ENCODE measurements at regions not wholly inside any gene's neighbourhood (a gene's known extent, or its start where the extent isn't known, plus 50 kb on each side); places are given as distances from the start of the nearest gene placed in this dataset.

DNA sequence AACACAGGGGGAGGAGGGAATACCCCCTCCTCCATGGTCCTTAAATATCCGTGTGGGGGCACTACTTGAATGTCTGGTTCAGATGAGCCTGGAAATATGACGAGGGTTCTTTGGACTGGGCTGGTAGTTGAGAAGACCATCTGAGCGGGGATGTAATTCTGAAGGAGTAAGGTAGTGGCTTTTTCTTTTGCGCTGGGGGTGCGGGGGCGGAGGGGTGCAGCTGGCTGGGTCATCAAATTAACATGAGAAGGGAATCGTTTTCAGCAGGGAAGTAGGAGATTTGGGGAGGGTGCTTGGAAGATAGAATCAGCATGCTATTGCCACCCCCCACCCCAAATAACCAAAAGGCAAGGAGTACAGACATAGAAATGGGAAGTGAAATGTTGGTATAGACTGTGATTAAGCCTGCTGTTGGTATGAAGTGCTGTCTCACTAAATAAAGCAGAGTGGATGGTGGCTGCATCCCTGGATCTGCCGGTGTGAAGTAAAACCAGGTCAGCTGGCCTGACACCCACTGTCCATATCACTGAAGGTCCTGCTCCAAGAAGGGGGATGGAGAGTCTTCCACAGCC, 121.9 kb upstream of the HSD17B12 start:
- Histone ChIP-seq H3K79me2 (ENCODE audit: insufficient read depth, low read length) (no peaks in the 10 kb centered on the region), H3K4me2 (ENCODE audit: low read length) (no peak overlapping the region), H3K36me3 (ENCODE audit: insufficient read depth, low read length) (no peaks in the 10 kb centered on the region), H3K27me3 (ENCODE audit: insufficient read depth, low read length) (0 out of 2 replicates have a peak, but pooled peaks cover 9% of the 10 kb centered on the region), H3K9ac (ENCODE audit: low read length) (no peak overlapping the region), H3F3A (ENCODE audit: insufficient read depth, low read length) (no peaks in the 10 kb centered on the region), H2AFZ (ENCODE audit: low read length) (no peak overlapping the region), H3K27ac (ENCODE audit: low read depth, low read length, poor library complexity, severe bottlenecking) (no peak overlapping the region), H3K4me3 (ENCODE audit: low read depth, low read length, poor library complexity, severe bottlenecking) (no peak overlapping the region), H4K20me1 (ENCODE audit: insufficient read depth, low read length) (no peaks in the 10 kb centered on the region), H3K9me3 (ENCODE audit: low read length) (no peaks in the 10 kb centered on the region), H3K4me1 (ENCODE audit: insufficient read depth, low read length, severe bottlenecking) (peaks cover 3% of the 10 kb centered on the region), H3K9me2 (ENCODE audit: low read depth, low read length) (no peaks in the 10 kb centered on the region)
- TF ChIP-seq CTCF (IDR thresholded peaks at IDR 0.05; ENCODE audit: low read length), result no peak
- TF ChIP-seq EZH2 (IDR thresholded peaks at IDR 0.05; ENCODE audit: borderline replicate concordance, low read length), result no peak

- H2AFZ ChIP-seq (ENCODE audit: low read length), result no peak overlapping the region
- no peak overlapping the region for H3K9ac ChIP-seq (ENCODE audit: low read length)
- TF ChIP-seq EZH2 (IDR thresholded peaks at IDR 0.05; ENCODE audit: borderline replicate concordance, low read length) (no peak), CTCF (IDR thresholded peaks at IDR 0.05; ENCODE audit: low read length) (no peak)
- H3K79me2 ChIP-seq (ENCODE audit: insufficient read depth, low read length), result no peaks in the 10 kb centered on the region
- H3K36me3 ChIP-seq (ENCODE audit: insufficient read depth, low read length), result no peaks in the 10 kb centered on the region
- no peaks in the 10 kb centered on the region for H3K9me3 ChIP-seq (ENCODE audit: low read length)
- H4K20me1 ChIP-seq (ENCODE audit: insufficient read depth, low read length), result no peaks in the 10 kb centered on the region
- peaks cover 3% of the 10 kb centered on the region for H3K4me1 ChIP-seq (ENCODE audit: insufficient read depth, low read length, severe bottlenecking)
- H3K27ac ChIP-seq (ENCODE audit: low read depth, low read length, poor library complexity, severe bottlenecking), result no peak overlapping the region
- no peaks in the 10 kb centered on the region for H3K9me2 ChIP-seq (ENCODE audit: low read depth, low read length)
- no peaks in the 10 kb centered on the region for H3F3A ChIP-seq (ENCODE audit: insufficient read depth, low read length)
- H3K4me2 ChIP-seq (ENCODE audit: low read length), result no peak overlapping the region
- H3K4me3 ChIP-seq (ENCODE audit: low read depth, low read length, poor library complexity, severe bottlenecking), result no peak overlapping the region
- 0 out of 2 replicates have a peak, but pooled peaks cover 9% of the 10 kb centered on the region for H3K27me3 ChIP-seq (ENCODE audit: insufficient read depth, low read length)
Observed at GRCh38 chr11:43561832-43562231, 118.7 kb upstream of the HSD17B12 start.

DNA sequence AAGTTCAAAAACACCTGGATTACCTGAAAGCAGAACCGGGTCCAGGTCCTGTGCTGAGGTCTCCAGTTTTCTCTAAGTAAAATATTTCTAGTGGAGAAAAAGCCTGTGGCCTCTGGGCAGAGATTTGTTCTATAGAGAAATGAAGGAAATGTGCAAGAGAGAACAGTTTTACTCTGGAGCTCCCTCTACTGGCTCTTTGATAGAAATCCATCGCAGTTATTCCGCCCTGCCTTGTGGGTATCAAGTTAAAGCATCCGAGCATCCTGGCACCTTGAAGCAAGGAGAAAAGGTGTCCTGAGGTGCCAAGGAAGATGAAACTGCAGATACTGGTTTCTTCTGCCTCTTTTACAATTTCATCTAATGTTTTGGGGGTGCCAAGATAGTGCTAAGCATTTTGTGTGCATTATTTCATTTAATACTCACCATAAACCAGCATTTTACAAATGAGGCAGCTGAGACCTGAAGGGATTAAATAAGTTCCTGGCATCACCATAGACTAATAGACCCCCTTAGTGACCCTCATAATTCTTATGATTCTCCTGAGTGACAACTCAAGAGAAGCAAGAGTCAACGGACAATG, 113.1 kb upstream of the HSD17B12 start:
- Histone ChIP-seq H3K4me1 (ENCODE audit: insufficient read depth, low read length, severe bottlenecking) (no peaks in the 10 kb centered on the region), H2AFZ (ENCODE audit: low read length) (no peak overlapping the region), H3K9ac (ENCODE audit: low read length) (no peak overlapping the region), H4K20me1 (ENCODE audit: insufficient read depth, low read length) (no peaks in the 10 kb centered on the region), H3K27ac (ENCODE audit: low read depth, low read length, poor library complexity, severe bottlenecking) (no peak overlapping the region), H3K36me3 (ENCODE audit: insufficient read depth, low read length) (no peaks in the 10 kb centered on the region), H3F3A (ENCODE audit: insufficient read depth, low read length) (no peaks in the 10 kb centered on the region), H3K9me3 (ENCODE audit: low read length) (no peaks in the 10 kb centered on the region), H3K9me2 (ENCODE audit: low read depth, low read length) (no peaks in the 10 kb centered on the region), H3K4me2 (ENCODE audit: low read length) (no peak overlapping the region), H3K27me3 (ENCODE audit: insufficient read depth, low read length) (no peaks in the 10 kb centered on the region), H3K79me2 (ENCODE audit: insufficient read depth, low read length) (no peaks in the 10 kb centered on the region), H3K4me3 (ENCODE audit: low read depth, low read length, poor library complexity, severe bottlenecking) (no peak overlapping the region)
- TF ChIP-seq CTCF (IDR thresholded peaks at IDR 0.05; ENCODE audit: low read length) (peak; percentile 74), EZH2 (IDR thresholded peaks at IDR 0.05; ENCODE audit: borderline replicate concordance, low read length) (no peak)
